ENCODE measurements at regions not wholly inside any gene's neighbourhood (a gene's known extent, or its start where the extent isn't known, plus 50 kb on each side); places are given as distances from the start of the nearest gene placed in this dataset.

DNA sequence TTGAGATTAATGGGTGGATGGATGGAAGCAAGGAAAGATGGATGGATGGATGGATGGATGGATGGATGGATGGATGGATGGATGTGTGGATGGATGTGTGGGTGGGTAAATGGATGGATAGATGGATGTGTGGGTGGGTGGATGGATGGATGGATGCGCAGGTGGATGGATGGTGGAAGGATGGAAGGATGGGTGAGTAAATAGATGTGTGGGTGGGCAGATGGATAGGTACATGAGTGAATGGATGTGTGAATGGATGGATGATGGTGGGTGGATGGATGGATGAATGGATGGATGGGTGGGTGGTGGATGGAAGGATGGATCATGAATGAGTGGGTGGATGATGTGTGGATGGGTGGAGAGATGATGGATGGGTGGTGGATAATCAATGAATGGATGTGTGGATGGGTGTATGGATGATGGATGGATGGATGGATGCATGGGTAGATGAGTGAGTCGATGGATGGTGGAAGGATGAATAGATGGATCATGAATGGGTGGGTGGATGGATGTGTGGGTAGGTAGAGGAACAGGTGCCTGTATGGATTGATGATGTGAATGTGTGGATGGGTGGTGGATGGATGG, 375.2 kb downstream of the BRD1 start:
- no peak for DNase-seq

DNA sequence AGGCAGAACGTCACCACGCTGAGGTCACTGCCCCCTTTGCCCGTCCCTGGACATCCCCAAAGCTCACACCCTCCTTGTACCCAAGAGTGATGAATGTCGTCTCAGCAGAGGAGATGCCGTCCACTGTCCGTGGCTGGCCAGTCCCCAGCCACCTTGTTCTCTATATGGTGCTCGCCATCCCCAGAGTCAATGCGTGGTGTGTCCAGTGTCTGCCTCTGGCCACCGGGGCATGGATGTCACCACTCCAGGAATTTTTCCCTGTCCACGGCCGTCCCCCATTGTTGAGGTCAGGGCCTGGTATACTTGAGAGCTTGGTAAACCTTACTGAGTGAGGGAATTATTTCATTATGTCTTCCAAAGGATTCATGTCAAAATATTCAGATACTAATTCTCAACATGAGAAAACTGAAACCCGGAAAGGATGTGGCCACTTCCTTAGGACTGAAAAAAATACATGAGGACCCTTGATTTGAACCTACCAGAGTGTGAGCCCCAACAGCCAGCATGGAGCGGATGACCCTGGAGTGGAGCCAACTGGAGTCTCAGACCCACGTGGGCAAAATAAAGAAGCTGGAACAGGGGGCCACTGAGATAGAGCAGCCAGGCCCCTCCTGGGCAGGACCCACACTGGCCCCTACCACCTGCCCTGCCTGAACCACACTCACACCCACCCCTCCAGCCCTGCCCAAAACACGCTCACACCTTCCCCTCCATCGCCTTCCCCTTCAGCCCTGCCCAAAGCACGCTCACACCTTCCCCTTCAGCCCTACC, 376.4 kb downstream of the BRD1 start:
- no peak for DNase-seq

DNA sequence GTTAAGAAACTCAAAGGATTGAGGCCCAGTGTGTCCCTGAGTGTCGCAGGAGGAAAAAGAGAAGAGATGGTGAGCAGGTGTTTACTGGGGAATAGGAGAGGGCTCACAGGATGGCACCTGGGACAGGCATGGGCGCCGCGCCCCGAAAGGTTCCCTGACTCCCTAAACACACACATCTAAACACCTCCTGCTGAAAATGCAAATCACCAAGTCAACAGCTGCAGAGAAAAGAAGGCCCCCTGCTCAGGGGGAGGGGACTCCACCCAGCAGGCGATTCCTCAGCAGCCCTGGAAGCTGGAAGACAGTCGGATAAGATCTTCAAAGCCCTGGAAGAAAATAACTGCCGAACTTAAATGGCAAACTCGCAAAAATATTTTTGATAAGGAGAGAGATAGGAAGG, 377.2 kb downstream of the BRD1 start:
- DNase-seq, result no peak

DNA sequence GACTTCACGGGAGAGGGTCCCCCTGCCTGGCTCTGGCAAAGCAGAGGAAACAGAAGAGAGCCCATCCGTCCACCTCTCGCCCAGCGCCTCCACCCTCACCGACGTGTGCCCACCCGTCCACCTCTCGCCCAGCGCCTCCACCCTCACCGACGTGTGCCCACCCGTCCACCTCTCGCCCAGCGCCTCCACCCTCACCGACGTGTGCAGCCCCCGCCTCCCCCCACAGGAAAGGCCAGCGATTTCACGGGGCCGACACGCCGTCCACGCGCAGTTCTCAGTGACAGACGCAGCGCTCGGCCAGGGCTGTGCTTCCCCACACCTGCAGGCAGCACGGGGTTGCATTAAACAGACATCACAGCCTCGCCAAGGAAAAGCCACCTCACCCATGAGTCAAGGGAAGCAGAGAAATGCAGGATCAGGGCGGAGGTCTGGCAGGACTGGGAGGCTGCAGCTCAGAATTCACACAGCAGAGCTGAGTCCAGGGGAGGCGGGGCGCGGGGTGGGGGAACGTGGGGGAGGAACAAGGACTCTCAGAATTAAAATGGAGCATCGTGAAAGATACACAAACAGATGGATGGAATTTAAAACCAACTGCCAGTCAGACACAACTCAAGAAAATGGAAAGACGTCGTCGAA, 377.7 kb downstream of the BRD1 start:
- DNase-seq, result no peak

DNA sequence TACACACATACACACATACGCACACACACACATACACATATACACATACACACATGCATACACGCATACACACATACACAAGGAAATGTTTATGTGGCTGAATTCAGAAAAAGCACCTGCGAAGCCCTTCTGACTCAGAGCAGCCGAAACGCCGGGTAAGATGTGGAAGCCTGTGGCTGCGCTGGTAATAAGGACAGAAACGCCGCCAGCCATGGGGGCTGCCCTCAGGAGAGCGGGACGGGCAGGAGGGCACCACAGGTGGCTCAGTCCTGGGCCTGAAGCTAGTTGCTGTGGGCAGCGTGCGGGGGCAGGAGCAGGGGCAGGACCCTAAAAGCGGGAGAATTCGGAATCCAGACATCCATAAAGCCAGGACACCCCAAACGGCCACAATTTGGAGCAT, 378.3 kb downstream of the BRD1 start:
- no peak for DNase-seq

DNA sequence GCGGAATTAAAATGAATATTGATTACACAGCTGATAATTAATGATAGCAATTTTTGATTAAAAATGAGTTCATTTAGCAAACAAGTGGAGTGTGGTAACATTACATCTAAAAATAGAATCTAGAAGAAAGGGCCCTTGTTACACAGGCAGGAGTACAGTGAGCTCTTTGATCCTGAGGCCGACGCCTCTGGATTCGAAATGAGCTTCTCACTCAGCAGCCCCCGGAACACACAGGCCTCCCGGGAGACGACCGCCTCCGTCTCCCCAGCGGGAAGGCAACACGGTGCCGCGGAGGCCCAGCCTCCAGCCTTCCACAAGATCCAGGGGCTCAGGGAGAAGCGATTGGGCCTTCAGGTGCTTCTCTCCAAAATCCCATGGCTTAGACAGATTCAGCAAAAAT, 379.1 kb downstream of the BRD1 start:
- no peak for DNase-seq

DNA sequence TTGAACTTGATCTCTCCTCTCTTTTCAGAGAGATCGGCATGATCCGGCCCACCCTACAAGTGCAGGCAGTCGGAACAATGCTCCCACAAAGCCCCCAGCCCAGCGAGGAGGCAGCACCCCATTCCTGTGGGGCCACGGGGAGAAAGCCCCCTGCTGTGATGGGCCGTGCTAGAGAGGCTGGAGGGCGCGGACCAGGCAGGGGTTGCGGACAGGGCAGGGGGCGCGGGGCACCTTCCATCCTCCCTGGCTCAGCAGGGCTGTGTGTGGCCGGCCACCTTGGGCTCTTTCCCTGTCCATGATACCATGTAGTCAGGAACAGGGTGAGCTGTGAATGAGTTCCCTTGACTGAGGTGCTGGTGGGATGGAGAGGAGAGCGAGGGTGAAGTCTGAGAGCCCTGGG, 379.8 kb downstream of the BRD1 start:
- no peak for DNase-seq

DNA sequence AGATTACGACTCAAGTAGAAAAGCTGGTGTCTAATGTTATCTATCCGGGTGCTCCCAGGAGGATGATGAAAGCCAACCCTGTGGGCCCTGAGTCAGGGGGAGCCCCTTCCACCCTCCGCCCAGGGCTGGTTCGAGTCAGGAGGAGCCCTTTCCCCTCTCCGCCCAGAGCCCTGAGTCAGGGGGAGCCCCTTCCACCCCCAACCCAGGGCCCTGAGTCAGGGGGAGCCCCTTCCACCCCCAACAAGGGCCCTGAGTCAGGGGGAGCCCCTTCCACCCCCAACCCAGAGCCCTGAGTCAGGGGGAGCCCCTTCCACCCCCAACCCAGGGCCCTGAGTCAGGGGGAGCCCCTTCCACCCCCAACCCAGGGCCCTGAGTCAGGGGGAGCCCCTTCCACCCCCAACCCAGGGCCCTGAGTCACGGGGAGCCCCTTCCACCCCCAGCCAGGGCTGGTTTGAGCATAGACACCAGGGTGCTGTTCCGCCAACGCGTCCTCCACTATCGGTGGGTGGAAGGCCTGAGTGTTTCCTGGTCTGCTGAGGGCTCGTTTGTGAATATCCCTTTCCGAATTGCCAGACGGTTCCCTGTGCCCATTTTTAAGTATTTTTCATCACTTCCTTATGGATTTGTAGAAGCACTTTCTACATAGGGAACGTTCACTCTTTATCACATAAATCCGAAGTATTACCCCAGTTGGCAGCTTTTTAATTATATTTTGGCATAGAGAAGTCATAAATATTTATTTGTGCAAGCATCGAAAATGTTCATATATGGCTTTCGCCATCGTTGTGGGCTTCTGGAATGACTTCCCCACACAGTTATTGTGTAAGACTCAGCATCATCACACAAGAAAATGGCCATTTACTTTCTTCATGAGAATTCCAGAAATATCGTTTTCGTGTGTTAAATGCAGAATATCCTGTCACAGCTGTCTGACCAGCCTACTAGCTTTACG, 380.6 kb downstream of the BRD1 start:
- no peak for DNase-seq

DNA sequence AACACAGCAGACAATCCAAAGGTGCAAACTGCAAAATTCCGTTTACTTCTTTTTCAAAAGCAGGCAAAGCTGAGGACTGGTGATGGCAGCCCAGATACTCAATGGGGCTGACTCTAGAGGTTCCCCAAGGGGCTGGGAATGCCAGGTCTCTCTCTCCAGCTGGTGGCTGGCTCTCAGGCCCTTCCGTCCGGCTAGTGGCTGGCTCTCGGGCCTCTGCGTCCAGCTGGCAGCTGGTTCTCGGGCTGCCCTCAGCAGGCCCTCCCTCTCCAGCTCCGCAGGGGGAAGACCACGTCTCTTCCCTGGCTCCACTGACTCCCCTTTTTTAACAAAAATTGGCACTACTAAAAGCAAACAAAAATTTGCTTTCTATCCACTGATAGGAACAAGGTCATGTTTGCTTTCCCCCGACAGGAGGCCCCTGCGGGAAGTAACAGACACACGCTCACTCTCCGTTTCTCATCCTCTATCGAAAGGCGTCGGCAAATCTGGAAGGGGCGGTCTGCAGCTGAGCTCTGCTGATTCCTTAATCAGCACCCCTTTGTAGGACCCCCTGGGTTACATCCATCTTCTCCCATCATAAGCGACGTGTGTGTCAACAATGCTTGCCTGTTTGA, 381.4 kb downstream of the BRD1 start:
- no peak for DNase-seq

DNA sequence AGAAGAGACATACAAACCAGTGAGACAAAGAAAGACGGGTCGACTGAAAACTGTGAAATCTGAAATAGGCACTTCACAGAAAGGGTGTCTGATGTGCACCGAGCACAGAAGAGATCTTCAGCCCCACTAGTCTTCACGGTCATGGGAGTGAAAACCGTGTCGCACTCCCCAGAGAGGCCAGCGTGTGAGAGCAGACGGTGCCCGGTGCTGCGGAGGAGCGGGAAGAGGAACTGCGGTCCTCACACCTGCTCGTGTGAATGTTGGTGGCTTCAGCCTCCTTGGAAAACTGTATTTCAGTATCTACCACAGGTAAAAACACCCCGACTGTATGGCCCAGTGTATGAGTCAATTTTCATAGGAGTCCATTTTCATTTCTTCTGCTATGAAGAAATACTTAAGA, 382.9 kb downstream of the BRD1 start:
- no peak for DNase-seq

DNA sequence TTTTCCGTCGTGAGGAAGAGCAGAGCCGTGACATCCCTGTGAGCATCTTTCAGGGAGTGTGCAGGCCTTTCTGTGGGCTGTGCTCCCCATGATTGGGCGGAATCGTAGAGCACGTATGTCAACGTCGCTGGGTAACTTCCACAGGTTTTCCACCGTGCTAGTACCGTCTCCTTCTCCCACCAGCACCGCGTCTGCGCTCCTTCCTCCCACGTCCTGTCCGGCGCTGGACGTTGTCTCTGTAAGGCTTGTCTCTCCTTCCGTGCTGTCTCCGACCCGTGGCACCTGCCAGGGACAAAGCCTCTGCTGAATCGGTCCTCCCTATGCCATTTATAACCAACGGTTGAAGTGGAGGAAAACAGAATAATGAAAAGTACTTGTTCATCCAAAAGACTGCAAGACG, 386.7 kb downstream of the BRD1 start:
- no peak for DNase-seq

DNA sequence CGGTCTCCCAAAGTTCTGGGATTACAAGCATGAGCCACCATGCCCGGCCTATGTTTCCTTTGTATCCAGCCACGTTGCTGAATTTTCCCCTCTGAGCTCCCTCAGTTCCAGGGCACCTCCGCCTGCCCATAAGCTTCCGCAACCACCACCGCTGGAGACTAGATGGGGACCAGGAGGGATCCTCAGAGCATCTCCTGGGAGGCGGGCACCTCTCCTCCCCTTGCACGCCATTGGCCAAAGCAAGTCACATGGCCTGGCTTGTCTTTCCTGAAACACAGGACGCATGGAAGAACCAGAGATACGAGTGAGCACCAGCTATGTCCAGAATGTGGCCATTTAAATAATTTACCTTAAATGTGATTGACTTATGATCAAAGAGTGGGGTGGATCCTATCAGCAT, 388.3 kb downstream of the BRD1 start:
- DNase-seq, result no peak

DNA sequence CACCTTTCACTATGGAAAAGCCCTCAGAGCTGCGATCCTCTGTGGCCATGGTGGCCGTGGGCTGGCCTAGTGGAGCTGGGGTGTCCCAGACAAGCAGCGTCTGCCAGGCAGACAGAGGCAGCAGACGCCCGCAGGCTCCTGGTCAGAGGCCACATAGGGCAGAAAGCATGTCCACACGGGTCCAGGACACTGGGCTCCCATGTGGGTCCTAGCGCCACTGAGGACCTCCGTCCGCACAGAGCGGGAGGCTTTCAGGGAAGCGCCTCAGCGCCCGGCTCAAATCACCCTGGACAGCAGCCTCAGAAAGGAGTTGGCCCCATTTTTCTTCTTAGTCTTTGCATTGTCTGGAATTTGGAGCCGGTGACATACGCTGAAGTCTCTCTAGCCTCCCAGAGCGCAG, 389.7 kb downstream of the BRD1 start:
- DNase-seq, result no peak

DNA sequence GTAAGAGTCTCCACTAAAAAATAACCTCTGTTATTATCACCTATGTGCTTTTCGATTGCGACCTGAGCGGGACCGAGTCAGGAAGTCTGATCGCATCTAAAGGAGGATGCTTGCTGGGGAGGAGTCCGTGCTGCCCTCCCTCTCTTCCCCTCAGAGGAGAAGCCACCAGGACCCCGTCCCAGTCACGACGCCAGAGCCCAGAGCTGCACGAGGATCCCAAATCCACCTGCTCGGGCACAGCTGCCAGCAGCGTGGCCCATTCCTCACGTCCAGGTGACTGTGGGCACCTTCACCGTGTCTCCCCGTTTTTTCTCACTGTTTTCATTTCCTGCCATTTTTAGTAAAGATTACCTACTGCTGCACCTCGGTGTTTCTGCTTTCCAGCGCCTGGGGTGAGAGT, 390.3 kb downstream of the BRD1 start:
- DNase-seq, result no peak

DNA sequence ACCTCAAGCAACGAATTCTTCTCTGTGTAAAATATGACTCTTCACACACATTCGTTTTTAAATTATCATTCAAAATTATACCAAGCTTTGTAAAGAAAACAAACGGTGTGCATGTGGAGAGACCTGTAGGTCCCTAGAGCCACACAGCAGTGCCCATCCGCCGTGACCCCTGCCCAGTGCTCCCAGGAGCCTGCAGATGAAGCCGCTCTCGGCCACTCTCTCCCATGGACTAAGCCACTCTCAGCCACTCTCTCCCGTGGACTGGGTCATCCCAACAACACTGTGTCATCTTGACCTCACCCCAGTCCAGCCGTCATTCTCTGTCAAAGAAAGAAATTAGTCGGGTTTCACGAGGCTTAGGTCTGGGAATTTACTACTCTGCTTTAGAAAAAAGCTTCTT, 391.6 kb downstream of the BRD1 start:
- no peak for DNase-seq

DNA sequence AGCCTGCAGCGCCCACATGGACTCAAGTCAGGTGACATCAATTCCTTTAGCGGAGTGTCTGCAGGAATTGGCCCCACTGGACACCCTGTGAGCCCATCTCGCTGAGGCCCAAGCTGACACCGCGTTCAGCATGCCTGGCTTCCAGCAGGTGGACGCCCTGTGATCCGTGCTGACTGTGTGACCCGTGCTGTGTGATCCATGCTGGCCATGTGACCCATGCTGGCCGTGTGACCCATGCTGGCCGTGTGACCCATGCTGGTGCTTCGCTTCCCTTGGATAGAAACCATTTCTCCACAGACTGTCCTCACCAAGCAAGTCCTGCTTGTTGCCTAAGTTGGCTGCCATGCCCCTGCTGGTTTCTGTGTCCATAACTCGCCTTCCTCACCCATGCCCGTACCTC, 392.1 kb downstream of the BRD1 start:
- no peak for DNase-seq

DNA sequence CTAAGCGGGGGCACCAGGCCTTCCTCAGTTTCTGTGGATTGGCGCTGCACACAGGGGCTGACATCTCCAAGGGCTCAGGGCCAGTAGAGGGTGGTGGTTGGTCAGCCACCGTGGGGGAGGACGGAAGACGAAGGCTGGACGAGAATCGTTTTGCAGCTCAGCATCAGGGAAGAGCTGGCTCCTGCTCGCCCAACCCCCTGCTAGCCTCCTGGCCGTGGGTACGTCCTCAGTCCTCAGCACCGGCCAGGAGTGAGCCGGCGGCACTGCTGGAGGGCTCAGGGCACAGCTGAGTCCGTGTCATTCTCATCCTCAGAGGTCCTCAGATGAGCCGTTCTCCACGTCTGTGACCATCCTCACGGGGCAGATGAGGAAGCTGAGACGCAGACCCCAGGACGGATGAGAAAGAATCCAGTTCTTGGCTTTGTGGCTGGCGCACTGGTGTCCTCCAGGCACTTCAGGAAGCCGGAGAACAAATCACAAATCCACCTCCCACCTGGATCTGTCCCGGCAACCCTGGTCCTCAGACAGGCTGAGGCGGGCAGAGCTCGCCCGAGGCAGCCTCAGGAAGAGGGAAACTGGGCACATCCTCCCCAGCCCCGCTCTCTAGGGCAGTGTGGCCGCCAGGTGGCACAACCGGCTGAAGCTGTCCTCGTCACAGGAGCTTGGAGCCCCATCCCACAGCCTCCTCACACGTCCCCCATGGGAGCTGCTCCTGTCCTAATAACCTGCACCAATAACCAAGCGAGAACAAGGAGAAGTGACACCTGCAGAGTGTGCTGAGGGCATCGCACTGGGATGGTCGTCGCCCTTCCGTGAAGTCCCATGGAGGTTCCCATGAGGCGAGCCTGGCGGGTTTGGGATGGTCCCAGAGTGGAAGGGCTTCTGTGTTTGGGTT, 393.7 kb downstream of the BRD1 start:
- no peak for DNase-seq

DNA sequence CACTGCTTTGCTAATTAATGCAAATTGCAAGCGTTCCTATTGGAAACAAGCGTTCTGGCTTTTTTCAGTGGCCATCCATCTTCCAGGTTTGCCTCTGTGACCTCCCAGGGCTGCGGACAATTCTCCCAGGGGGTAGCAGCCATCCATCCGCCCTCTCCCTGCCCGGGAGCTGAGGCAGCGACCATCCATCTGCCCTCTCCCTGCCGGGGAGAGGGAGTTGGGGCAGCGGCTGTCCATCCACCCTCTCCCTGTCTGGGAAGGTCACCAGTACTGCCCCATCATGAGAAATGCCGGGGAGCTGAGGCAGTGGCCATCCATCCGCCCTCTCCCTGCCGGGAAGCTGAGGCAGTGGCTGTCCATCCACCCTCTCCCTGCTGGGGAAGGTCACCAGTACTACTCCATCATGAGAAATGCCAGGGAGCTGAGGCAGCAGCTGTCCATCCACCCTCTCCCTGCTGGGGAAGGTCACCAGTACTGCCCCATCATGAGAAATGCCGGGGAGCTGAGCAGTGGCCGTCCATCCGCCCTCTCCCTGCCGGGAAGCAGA, 394.7 kb downstream of the BRD1 start:
- no peak for DNase-seq

DNA sequence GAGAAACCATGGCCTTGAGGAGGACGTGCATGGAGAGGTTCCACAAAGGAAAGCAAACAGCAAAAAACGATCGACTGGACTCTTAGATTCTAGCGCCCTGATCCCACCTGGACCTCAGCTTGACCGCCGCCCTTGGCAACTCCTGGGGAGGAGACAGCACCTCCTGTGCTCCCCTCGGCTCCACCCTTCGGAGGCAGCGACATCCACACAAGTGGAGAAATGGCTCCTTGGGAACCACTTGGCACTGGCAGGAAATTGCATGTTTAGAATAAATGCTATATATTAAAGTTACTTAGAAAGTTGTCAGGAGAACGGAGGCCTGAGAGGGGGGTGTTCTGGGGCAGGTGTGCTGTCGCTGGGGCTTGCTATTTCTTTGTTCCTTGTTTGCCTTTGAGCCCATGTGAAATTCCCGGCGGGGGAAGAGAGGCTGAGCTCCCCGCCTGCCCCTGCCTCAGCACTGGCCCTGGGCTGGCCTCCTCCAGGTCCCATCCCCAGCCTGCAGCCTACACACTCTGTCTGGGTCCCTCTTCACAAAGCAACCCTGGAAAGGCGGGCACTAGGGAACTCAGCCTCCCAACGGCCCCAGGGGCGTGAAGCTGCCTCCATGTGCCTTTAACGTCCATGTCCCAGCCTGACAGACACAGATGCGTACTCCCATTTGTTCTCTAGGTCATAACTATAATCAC, 395.3 kb downstream of the BRD1 start:
- no peak for DNase-seq

DNA sequence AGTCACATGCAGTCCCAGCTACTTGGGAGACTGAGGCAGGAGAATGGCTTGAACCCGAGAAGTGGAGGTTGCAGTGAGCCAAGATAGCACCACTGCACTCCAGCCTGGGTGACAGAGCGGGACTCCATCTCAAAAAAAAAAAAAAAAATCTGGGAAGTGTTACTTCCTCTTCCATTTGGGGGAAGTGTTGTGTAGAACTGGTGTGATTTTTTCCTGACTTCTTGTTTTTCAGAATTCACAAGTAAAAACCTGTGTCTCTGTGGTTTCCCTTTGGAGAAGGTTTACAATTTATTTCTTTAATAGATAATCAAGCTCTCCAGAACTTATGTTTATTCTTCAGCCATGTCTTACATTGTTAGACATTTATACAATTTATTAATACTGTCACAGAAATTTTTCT, 396.1 kb downstream of the BRD1 start:
- DNase-seq, result no peak

DNA sequence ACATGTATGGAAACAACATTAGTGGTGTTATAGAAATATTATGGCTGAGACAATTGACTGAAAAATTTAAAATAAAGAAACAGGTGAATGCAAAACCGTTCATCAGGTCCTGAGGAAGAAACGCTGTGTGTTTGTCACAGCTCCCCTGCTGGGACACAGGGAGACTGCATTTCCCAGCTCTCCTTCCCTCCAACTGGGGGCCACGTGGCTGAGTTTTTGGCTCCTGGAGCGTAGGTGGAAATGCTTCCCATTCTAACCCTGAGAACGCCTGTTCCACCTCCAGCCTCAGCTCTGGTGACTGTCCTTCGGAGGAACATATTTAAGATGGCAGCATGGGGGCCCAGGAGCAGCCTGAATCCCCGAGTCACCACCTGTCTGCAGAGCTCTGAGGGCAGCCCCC, 398.6 kb downstream of the BRD1 start:
- no peak for DNase-seq

Measured in stimulated activated CD4-positive, alpha-beta T cell treated with anti-CD3 and anti-CD28 coated beads, Interleukin-12 subunit alpha, Interleukin-12 subunit beta, amount 100 ng/mL, for 4 hours (primary cell).